Brain microvascular endothelial cell (primary cell): ENCODE measurements at regions not wholly inside any gene's neighbourhood (a gene's known extent, or its start where the extent isn't known, plus 50 kb on each side); places are given as distances from the start of the nearest gene placed in this dataset.

Source experiments
- DNase-seq: peaks from one replicate; pipeline ENCODE4 v3.0.0-alpha.2; 2020
- H3K27ac ChIP-seq: fragments of 250-450 bp; sonication (Bioruptor Pico); 2 replicates; pipeline ENCODE4 v1.5.1; 2020; ENCODE audit warnings: mild to moderate bottlenecking, moderate library complexity
- H3K27me3 ChIP-seq: fragments of 250-450 bp; sonication (Bioruptor Pico); replicated peaks from 2 replicates; pipeline ENCODE4 v1.5.1; 2020; ENCODE audit warnings: mild to moderate bottlenecking
- H3K36me3 ChIP-seq: fragments of 250-450 bp; sonication (Bioruptor Pico); replicated peaks from 2 replicates; pipeline ENCODE4 v1.5.1; 2020; ENCODE audit warnings: mild to moderate bottlenecking
- H3K4me3 ChIP-seq: 2 replicates; pipeline ENCODE4 v1.5.1; 2011; ENCODE audit warnings: low read depth, mild to moderate bottlenecking, control low read depth, low read length, moderate library complexity
- in situ Hi-C: cut with HindIII; loops from 2 replicates; pipeline ENCODE4 v1.10.0; 2017; ENCODE audit warnings: low sequenced_read_pairs, low pct_ligation_motif_present
- TF ChIP-seq, protein P1 (sequence below): IDR thresholded peaks from 2 replicates; pipeline ENCODE4 v1.5.1; 2011; ENCODE audit warnings: low read depth, mild to moderate bottlenecking, moderate library complexity, low read length, control low read depth, inconsistent platforms; ENCODE audit errors: missing control alignments

GRCh38 chr2:215728504-215729065 lies 284.8 kb downstream of the MREG start:
- no peaks in the 10 kb centered on the region for H3K27me3 ChIP-seq
- TF ChIP-seq, protein P1, sequence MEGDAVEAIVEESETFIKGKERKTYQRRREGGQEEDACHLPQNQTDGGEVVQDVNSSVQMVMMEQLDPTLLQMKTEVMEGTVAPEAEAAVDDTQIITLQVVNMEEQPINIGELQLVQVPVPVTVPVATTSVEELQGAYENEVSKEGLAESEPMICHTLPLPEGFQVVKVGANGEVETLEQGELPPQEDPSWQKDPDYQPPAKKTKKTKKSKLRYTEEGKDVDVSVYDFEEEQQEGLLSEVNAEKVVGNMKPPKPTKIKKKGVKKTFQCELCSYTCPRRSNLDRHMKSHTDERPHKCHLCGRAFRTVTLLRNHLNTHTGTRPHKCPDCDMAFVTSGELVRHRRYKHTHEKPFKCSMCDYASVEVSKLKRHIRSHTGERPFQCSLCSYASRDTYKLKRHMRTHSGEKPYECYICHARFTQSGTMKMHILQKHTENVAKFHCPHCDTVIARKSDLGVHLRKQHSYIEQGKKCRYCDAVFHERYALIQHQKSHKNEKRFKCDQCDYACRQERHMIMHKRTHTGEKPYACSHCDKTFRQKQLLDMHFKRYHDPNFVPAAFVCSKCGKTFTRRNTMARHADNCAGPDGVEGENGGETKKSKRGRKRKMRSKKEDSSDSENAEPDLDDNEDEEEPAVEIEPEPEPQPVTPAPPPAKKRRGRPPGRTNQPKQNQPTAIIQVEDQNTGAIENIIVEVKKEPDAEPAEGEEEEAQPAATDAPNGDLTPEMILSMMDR = peak; percentile 24
- no peaks in the 10 kb centered on the region for H3K36me3 ChIP-seq
- peak overlapping the region; percentile 87 for H3K27ac ChIP-seq
- H3K4me3 ChIP-seq = no peak overlapping the region
- in situ Hi-C loops = no loop called here
- peak; percentile 97 for DNase-seq

- Histone ChIP-seq H3K36me3 (no peaks in the 10 kb centered on the region), H3K4me3 (no peak overlapping the region), H3K27me3 (no peaks in the 10 kb centered on the region), H3K27ac (peak overlapping the region; percentile 87)
- DNase-seq = no peak
- in situ Hi-C loops = no loop called here
- TF ChIP-seq, protein P1 = no peak
Measured at GRCh38 chr2:215727507-215728503, 285.5 kb downstream of the MREG start.

- no peaks in the 10 kb centered on the region for H3K27me3 ChIP-seq
- in situ Hi-C loops = no loop called here
- no peaks in the 10 kb centered on the region for H3K36me3 ChIP-seq
- no peak overlapping the region for H3K4me3 ChIP-seq
- DNase-seq = no peak
- TF ChIP-seq, protein P1 = no peak
- H3K27ac ChIP-seq = no peak overlapping the region
Measured at GRCh38 chr2:215726070-215726469, 287.3 kb downstream of the MREG start.

- in situ Hi-C loops = no loop called here
Measured at GRCh38 chr2:215724146-215724545, 288.3 kb upstream of the FN1 start.

DNA sequence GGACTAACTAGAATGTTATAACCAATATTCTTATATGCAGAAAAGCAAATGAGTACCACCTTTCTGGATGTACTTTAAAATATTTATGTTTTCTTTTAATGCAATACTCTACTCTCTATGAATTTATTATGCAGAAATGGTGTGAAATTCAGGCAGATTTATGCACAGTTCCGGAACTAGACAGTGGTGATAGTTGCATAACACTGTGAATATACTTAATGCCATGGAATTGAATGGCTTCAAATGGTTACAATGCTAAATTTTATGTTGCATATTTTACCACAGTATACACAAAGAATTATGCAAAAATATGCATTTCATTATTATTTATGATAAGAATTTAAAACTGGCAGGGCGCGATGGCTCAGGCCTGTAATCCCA lies 287.8 kb upstream of the FN1 start:
- H3K36me3 ChIP-seq = no peaks in the 10 kb centered on the region
- H3K4me3 ChIP-seq = no peak overlapping the region
- H3K27ac ChIP-seq = peak overlapping the region; percentile 81
- in situ Hi-C loops = no loop called here
- DNase-seq = no peak
- no peaks in the 10 kb centered on the region for H3K27me3 ChIP-seq
- TF ChIP-seq, protein P1 = no peak

More at GRCh38 chr2:215724146-215724545, 288.3 kb upstream of the FN1 start:
- no peaks in the 10 kb centered on the region for H3K36me3 ChIP-seq
- H3K27ac ChIP-seq = peak overlapping the region; percentile 81
- DNase-seq = no peak
- H3K4me3 ChIP-seq = no peak overlapping the region
- H3K27me3 ChIP-seq = no peaks in the 10 kb centered on the region
- TF ChIP-seq, protein P1 = no peak
